ENCODE measurements at regions not wholly inside any gene's neighbourhood (a gene's known extent, or its start where the extent isn't known, plus 50 kb on each side); places are given as distances from the start of the nearest gene placed in this dataset.

GRCh38 chr5:58259685-58260152 lies 200.2 kb downstream of the PLK2 start:
- TF ChIP-seq CTCF (IDR thresholded peaks at IDR 0.05; ENCODE audit: low read depth, low read length, poor library complexity, severe bottlenecking): no peak
- no peak for TF ChIP-seq EZH2phosphoT487 (IDR thresholded peaks at IDR 0.05; ENCODE audit: borderline replicate concordance, low read length)

Data from DOHH2 (cell line).